HG03469 (cell line): ENCODE measurements at regions not wholly inside any gene's neighbourhood (a gene's known extent, or its start where the extent isn't known, plus 50 kb on each side); places are given as distances from the start of the nearest gene placed in this dataset.

Source experiments
- ATAC-seq: cut with Tn5 transposase; IDR thresholded peaks from one replicate; pipeline ENCODE4 v1.9.1; 2021; ENCODE audit warnings: mild to moderate bottlenecking, moderate library complexity, moderate number of reproducible peaks; ENCODE audit not compliant: unreplicated experiment

DNA sequence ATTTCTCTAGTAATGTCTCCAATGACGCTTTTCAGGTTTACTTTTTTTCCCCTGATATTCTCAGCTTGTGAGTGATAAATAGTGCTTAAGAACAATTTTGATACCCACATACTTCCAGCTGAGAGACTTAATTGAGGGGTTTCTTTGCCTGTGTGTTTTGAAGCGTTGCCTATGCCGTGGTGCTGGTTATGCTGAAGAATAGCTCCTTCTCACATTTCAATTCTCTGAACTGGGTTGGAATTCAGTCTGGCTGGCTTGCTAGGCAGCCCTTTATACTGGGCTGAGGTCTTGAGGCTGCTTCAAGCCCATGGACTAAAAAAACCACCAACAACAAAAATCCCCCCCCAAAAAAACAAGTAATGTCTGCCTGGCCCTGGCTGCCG is 87.4 kb downstream of the CHST2 start:
- peak; percentile 1 for ATAC-seq

DNA sequence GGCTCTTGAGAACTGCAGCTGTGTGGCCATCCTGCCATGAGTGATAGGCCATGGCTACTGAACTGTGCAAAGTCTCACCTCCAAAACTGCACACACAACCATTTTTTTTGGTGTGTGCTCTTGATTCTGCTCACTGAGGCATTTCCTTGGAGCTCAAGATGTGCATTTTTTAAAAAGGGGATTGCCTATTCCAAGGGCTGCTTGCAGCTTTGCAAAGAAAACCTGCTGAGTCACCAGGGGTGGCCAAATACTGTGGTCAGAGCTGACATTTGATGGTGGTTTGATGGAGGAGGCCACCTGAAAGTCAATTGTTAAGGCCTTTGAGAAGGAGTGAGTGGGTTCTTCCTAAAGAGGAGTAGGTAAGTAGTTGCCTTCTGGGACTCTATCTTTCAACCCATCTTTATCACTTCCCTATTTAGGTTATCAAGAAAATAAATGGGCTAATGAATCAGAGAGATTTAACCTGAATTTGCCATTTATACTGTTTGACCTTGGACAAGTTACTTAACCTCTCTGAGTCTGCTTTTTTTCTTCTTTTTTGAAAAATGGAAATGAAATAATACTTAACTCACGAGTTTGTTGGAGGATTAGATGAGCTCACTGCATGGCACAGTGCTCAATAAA is 87.9 kb downstream of the CHST2 start:
- peak; percentile 88 for ATAC-seq

DNA sequence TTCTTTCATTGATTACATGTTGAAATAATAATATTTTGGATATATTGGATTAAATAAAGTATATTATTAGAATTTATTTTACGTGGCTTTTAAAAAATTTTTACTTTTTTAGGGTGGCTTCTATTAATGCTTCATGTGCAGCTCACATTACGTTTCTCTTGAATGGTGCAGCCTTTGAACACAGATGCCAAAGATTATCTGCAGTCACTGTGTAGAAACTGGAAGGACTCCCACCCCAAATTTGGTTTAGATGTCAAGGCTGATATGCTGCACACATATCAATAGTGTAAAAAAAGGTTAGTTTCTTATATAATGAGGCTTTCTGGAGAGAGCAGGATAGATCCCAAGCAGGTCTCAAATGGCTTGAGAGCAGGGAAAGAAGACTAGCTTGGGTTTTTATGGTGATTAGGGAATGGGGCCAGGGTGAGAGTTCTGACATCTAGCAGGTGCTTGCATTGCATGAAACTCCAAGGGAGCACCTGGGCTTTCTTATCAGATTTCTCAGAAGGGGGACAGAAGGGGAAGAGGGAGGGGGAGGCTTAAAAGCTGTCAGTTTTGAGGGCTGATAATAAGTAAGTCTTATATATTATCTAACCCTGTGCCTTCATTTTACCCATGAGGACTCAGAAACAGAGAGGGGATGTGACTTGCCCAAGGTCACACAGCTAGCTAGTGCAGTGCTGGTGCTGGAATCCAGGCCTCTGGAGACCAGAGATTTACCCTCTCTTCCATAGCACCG is 89.6 kb downstream of the CHST2 start:
- no peak for ATAC-seq

DNA sequence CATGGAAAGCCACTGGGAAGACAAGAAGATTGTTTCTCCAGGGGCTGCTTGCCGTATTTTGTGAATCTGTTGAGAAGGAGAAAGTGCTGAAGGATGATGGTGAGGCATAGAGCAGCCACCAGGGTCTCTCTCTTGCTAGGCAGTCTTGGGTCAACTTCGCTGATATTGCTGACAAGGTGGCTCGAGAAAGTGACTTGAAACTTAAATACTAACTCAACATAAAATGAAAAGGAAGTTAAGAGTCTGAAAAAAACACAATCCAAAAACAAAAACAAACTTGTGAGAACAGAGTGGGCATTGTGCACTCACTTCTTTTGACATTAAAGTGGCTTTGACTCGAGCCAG is 90.1 kb downstream of the CHST2 start:
- no peak for ATAC-seq

DNA sequence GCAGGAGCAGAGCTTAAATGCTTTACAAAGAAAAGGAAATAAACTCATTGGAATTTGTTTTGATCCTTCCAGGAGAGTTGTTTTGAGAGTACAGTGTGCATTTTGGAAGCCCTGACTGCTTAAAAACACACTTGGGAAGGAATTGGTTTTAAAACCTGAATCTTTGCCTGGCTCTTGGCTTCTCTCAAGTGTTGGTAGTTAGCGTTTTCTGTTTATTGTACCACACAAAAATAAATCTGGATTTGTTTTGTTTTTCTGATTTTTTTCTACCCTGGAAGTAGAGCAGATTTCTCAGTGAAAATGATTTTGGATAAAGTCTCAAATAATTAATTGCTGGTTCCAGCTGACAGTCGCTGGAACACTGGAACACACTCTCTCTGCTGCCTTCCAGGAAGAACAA is 90.6 kb downstream of the CHST2 start:
- ATAC-seq: no peak

DNA sequence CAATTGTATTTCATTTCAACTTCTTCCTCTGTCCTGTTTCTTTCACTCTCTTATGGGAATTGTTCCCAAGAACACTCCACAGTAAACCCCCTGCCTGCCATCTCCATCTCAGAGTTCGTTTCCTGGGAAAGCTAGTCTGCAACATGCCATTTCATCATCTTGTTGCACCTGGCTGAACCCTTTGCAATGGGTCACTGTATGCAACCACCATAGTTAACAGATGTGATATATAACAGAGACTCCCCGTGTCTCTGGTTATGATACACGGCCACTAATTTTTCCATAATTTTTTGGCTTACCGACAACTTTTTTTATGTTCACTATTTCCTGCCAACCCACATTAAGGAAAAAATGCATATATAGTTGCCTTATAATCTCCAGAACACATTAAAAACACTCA is 95.5 kb downstream of the CHST2 start:
- ATAC-seq: no peak
